ENCODE measurements at regions not wholly inside any gene's neighbourhood (a gene's known extent, or its start where the extent isn't known, plus 50 kb on each side); places are given as distances from the start of the nearest gene placed in this dataset.
"Not testable (repeated sequence)": the region's sequence is repeated elsewhere in the genome, so short reads cannot be mapped to it uniquely, and the experiment has no call there.

- Mint-ChIP-seq H3K4me3 (no peak overlapping the region), H3K27ac (no peak overlapping the region), H3K9me3 (no peaks in the 10 kb centered on the region), H3K27me3 (no peaks in the 10 kb centered on the region), H3K4me1 (peaks cover 3% of the 10 kb centered on the region), H3K36me3 (ENCODE audit: low read depth) (no peaks in the 10 kb centered on the region)
- ChIA-PET CTCF (interaction anchor here (1.3 kb wide), 1 partner anchor 20 kb away, joined by 3 read pairs; no protein-coding TSS in a partner anchor), POLR2A (no interaction called here)
- no peak for DNase-seq
These were observed 133.2 kb downstream of the MAP3K21 start for GRCh38 chr1:233460692-233461091.

GRCh38 chr1:233461847-233462246, 134.3 kb downstream of the MAP3K21 start:
- Mint-ChIP-seq H3K27me3 (no peaks in the 10 kb centered on the region), H3K4me1 (peaks cover 3% of the 10 kb centered on the region), H3K9me3 (no peaks in the 10 kb centered on the region), H3K27ac (no peak overlapping the region), H3K36me3 (ENCODE audit: low read depth) (no peaks in the 10 kb centered on the region), H3K4me3 (no peak overlapping the region)
- ChIA-PET POLR2A (no interaction called here), CTCF (no interaction called here)
- DNase-seq, result no peak

GRCh38 chr1:233463333-233463732, 135.8 kb downstream of the MAP3K21 start:
- Mint-ChIP-seq H3K9me3 (no peaks in the 10 kb centered on the region), H3K4me1 (peaks cover 3% of the 10 kb centered on the region), H3K27me3 (no peaks in the 10 kb centered on the region), H3K36me3 (ENCODE audit: low read depth) (no peaks in the 10 kb centered on the region), H3K4me3 (no peak overlapping the region), H3K27ac (no peak overlapping the region)
- ChIA-PET POLR2A (no interaction called here), CTCF (no interaction called here)
- no peak for DNase-seq

- no peaks in the 10 kb centered on the region for H3K4me1 Mint-ChIP-seq
- H3K27ac Mint-ChIP-seq, result no peak overlapping the region
- H3K9me3 Mint-ChIP-seq, result no peaks in the 10 kb centered on the region
- H3K4me3 Mint-ChIP-seq, result no peak overlapping the region
- ChIA-PET POLR2A (no interaction called here), CTCF (interaction anchor here (1.5 kb wide), 1 partner anchor 17 kb away, joined by 3 read pairs; no protein-coding TSS in a partner anchor)
- H3K27me3 Mint-ChIP-seq, result no peaks in the 10 kb centered on the region
- no peak for DNase-seq
- H3K36me3 Mint-ChIP-seq (ENCODE audit: low read depth), result no peaks in the 10 kb centered on the region
These were observed 138.3 kb downstream of the MAP3K21 start for GRCh38 chr1:233465745-233466343.

- H3K27me3 Mint-ChIP-seq, result peaks cover 3% of the 10 kb centered on the region
- H3K9me3 Mint-ChIP-seq, result peaks cover 3% of the 10 kb centered on the region
- H3K36me3 Mint-ChIP-seq (ENCODE audit: low read depth), result no peaks in the 10 kb centered on the region
- no peaks in the 10 kb centered on the region for H3K4me1 Mint-ChIP-seq
- ChIA-PET POLR2A (no interaction called here), CTCF (no interaction called here)
- no peak for DNase-seq
- no peak overlapping the region for H3K27ac Mint-ChIP-seq
- H3K4me3 Mint-ChIP-seq, result no peak overlapping the region
These were observed 143.0 kb upstream of the KCNK1 start for GRCh38 chr1:233470741-233471499.

- H3K9me3 Mint-ChIP-seq; H3K4me3 Mint-ChIP-seq; POLR2A ChIA-PET; DNase-seq; H3K27me3 Mint-ChIP-seq; H3K4me1 Mint-ChIP-seq; H3K27ac Mint-ChIP-seq; H3K36me3 Mint-ChIP-seq (ENCODE audit: low read depth): not testable (repeated sequence)
- CTCF ChIA-PET, result interaction anchor here (0.9 kb wide), 1 partner anchor 47 kb away, joined by 3 read pairs; no protein-coding TSS in a partner anchor
These were observed 142.1 kb upstream of the KCNK1 start for GRCh38 chr1:233471851-233472250.

- H3K4me3 Mint-ChIP-seq; POLR2A ChIA-PET; CTCF ChIA-PET; H3K36me3 Mint-ChIP-seq (ENCODE audit: low read depth); H3K27me3 Mint-ChIP-seq; DNase-seq; H3K9me3 Mint-ChIP-seq; H3K4me1 Mint-ChIP-seq; H3K27ac Mint-ChIP-seq: not testable (repeated sequence)
These were observed 141.1 kb upstream of the KCNK1 start for GRCh38 chr1:233472796-233473195.

GRCh38 chr1:233473549-233474204, 140.2 kb upstream of the KCNK1 start:
- Mint-ChIP-seq H3K36me3 (ENCODE audit: low read depth) (no peaks in the 10 kb centered on the region), H3K27me3 (peaks cover 7% of the 10 kb centered on the region), H3K4me3 (no peak overlapping the region), H3K9me3 (peaks cover 3% of the 10 kb centered on the region), H3K4me1 (no peaks in the 10 kb centered on the region), H3K27ac (no peak overlapping the region)
- ChIA-PET POLR2A (no interaction called here), CTCF (no interaction called here)
- no peak for DNase-seq

- no peak for DNase-seq
- POLR2A ChIA-PET, result no interaction called here
- Mint-ChIP-seq H3K4me1 (no peaks in the 10 kb centered on the region), H3K9me3 (no peaks in the 10 kb centered on the region), H3K36me3 (ENCODE audit: low read depth) (no peaks in the 10 kb centered on the region), H3K27me3 (peaks cover 7% of the 10 kb centered on the region), H3K4me3 (no peak overlapping the region), H3K27ac (no peak overlapping the region)
- CTCF ChIA-PET, result no interaction called here
These were observed 136.5 kb upstream of the KCNK1 start for GRCh38 chr1:233477359-233477758.

GRCh38 chr1:233478611-233479010, 135.3 kb upstream of the KCNK1 start:
- Mint-ChIP-seq H3K36me3 (ENCODE audit: low read depth) (no peaks in the 10 kb centered on the region), H3K4me3 (no peak overlapping the region), H3K9me3 (no peaks in the 10 kb centered on the region), H3K27me3 (peaks cover 10% of the 10 kb centered on the region), H3K4me1 (no peaks in the 10 kb centered on the region), H3K27ac (no peak overlapping the region)
- DNase-seq, result no peak
- POLR2A ChIA-PET, result no interaction called here
- CTCF ChIA-PET, result no interaction called here

- Mint-ChIP-seq H3K4me3 (no peak overlapping the region), H3K9me3 (no peaks in the 10 kb centered on the region), H3K4me1 (no peaks in the 10 kb centered on the region), H3K27me3 (peaks cover 10% of the 10 kb centered on the region), H3K36me3 (ENCODE audit: low read depth) (no peaks in the 10 kb centered on the region), H3K27ac (no peak overlapping the region)
- CTCF ChIA-PET, result no interaction called here
- POLR2A ChIA-PET, result no interaction called here
- no peak for DNase-seq
These were observed 134.6 kb upstream of the KCNK1 start for GRCh38 chr1:233479110-233479890.

GRCh38 chr1:233480198-233480597, 133.7 kb upstream of the KCNK1 start:
- POLR2A ChIA-PET, result no interaction called here
- H3K27me3 Mint-ChIP-seq, result peaks cover 8% of the 10 kb centered on the region
- no peak overlapping the region for H3K4me3 Mint-ChIP-seq
- H3K27ac Mint-ChIP-seq, result no peak overlapping the region
- CTCF ChIA-PET, result no interaction called here
- H3K36me3 Mint-ChIP-seq (ENCODE audit: low read depth), result no peaks in the 10 kb centered on the region
- no peak for DNase-seq
- H3K9me3 Mint-ChIP-seq, result no peaks in the 10 kb centered on the region
- H3K4me1 Mint-ChIP-seq, result no peaks in the 10 kb centered on the region

GRCh38 chr1:233482388-233482787, 131.5 kb upstream of the KCNK1 start:
- Mint-ChIP-seq H3K27ac (no peak overlapping the region), H3K4me3 (no peak overlapping the region), H3K36me3 (ENCODE audit: low read depth) (no peaks in the 10 kb centered on the region), H3K27me3 (peaks cover 3% of the 10 kb centered on the region), H3K4me1 (no peaks in the 10 kb centered on the region), H3K9me3 (no peaks in the 10 kb centered on the region)
- no peak for DNase-seq
- POLR2A ChIA-PET, result no interaction called here
- CTCF ChIA-PET, result no interaction called here

Measured in activated CD4-positive, alpha-beta T cell treated with anti-CD3 and anti-CD28 coated beads, Interleukin-2, amount 10 ng/mL, durations not matched to agents 7 days and 5 days (primary cell).